AG09309 (cell line): ENCODE measurements at regions not wholly inside any gene's neighbourhood (a gene's known extent, or its start where the extent isn't known, plus 50 kb on each side); places are given as distances from the start of the nearest gene placed in this dataset.

Experiments
- DNase-seq: peaks from one replicate; pipeline ENCODE4 v3.0.0-alpha.2; 2010; ENCODE audit warnings: low read depth
- H3K4me3 ChIP-seq: 2 replicates; pipeline ENCODE4 v1.5.1; 2011; ENCODE audit warnings: mild to moderate bottlenecking, low read depth, low read length, moderate library complexity; ENCODE audit not compliant: control insufficient read depth
- CTCF ChIP-seq: IDR thresholded peaks from 2 replicates; pipeline ENCODE4 v1.5.1; 2011; ENCODE audit warnings: mild to moderate bottlenecking, low read depth, low read length, inconsistent platforms; ENCODE audit not compliant: insufficient read depth, control insufficient read depth; ENCODE audit errors: missing control alignments

GRCh38 chr22:46085828-46086576 lies 64.3 kb upstream of the PPARA start:
- H3K4me3 ChIP-seq, result peak overlapping the region; percentile 88

DNA sequence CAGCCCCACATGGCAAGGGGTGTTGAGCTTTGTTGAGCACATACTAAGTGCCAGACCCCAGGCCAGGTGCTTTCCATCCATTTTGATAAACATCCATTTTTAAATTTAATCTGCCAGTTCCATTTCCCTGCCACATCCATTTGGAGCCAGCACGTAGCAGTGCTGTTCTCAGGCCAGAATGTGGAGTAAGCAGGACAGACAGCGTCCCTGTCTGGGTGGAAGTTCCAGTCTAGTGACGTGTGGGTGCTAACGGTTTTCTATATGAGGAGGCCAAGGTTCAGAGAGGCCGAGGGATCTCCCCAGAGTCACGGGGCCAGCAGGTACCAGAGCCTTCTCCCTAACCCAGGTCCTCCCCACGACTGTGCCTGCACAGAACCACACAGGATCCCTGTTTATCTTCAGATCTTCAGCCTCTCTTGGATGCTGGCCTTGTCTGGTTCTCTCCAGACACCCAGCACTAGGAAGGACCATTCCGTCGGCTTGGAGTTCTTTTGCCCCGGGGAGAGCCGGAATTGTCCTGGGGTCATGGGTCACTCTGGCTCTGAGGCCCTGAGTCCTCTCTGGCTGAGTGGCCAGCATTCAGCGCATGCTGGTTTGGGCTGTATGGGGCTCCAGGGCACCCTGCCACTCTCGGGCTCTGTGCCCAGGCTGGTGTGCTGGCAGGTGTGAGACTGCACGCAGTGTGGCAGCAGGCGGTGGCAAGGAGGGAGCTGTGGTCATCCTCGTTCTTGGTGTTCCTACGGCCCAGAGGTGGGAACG lies 63.6 kb upstream of the PPARA start:
- H3K4me3 ChIP-seq, result peak overlapping the region; percentile 88

More at GRCh38 chr22:46085828-46086576, 64.3 kb upstream of the PPARA start:
- DNase-seq, result peak; percentile 77
- no peak for TF ChIP-seq CTCF

GRCh38 chr22:46087336-46087690 lies 63.0 kb upstream of the PPARA start:
- DNase-seq, result no peak
- no peak for TF ChIP-seq CTCF
- H3K4me3 ChIP-seq, result peak overlapping the region; percentile 88

More for the DNA sequence above, 63.6 kb upstream of the PPARA start:
- DNase-seq, result no peak
- no peak for TF ChIP-seq CTCF

- DNase-seq, result peak; percentile 79
- no peak for TF ChIP-seq CTCF
- peak overlapping the region; percentile 88 for H3K4me3 ChIP-seq
Observed at GRCh38 chr22:46087816-46088277, 62.5 kb upstream of the PPARA start.

DNA sequence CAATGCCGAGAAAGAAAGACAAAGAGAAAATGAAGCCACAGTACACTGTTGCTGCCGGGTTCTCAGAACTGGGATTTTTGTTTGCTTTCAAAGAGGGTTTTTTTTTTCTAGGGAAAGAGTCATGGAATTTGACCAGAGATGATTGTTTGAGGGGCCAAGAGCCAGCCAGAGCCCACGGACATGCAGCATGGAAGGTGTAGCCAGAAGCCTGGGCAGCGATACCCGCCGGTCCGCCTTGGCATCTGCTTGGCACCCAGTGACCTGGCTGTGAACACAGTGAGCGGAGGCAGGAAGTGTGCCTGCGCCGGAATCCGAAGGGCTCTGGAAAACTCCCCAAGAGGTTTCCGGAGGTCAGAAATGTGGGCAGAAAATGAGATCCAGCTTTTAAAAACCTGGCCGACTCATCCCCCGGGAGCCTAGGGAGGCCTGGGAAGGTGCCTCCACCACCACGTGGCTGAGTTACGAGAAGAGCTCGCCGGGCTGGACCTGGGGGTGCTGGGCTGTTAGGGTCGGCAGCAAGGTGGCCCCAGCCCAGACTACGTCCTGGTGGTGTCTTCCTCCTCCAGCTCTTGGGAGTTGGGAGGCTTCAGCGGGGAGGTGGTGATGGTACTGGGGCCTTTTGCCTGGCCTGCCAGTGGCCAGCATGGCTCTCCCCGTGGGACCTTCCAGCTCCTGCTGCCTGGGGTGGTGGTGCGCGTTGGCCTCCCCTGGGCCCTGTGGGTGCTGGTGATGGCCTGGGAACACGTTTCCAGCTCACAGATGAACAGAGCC lies 61.6 kb upstream of the PPARA start:
- TF ChIP-seq CTCF, result no peak
- peak overlapping the region; percentile 88 for H3K4me3 ChIP-seq
- DNase-seq, result peak; percentile 68

GRCh38 chr22:46089426-46090035 lies 60.8 kb upstream of the PPARA start:
- no peak for TF ChIP-seq CTCF
- DNase-seq, result no peak
- peak overlapping the region; percentile 88 for H3K4me3 ChIP-seq
